ENCODE measurements at regions not wholly inside any gene's neighbourhood (a gene's known extent, or its start where the extent isn't known, plus 50 kb on each side); places are given as distances from the start of the nearest gene placed in this dataset.

GRCh38 chr3:23084367-23084766 is 118.8 kb upstream of the UBE2E2 start:
- Mint-ChIP-seq H3K9me3 (no peaks in the 10 kb centered on the region), H3K27me3 (ENCODE audit: low read depth) (no peaks in the 10 kb centered on the region), H3K36me3 (ENCODE audit: insufficient read depth in 2 of 2) (no peaks in the 10 kb centered on the region), H3K4me3 (no peak overlapping the region), H3K27ac (no peak overlapping the region), H3K4me1 (ENCODE audit: low read depth) (peaks cover 10% of the 10 kb centered on the region)
- DNase-seq (no peak), ATAC-seq (replicated peaks in 1 of 2) (no peak)

GRCh38 chr3:23085261-23085660 is 117.9 kb upstream of the UBE2E2 start:
- Mint-ChIP-seq H3K27ac (no peak overlapping the region), H3K4me1 (ENCODE audit: low read depth) (peaks cover 2% of the 10 kb centered on the region), H3K36me3 (ENCODE audit: insufficient read depth in 2 of 2) (no peaks in the 10 kb centered on the region), H3K27me3 (ENCODE audit: low read depth) (no peaks in the 10 kb centered on the region), H3K4me3 (no peak overlapping the region), H3K9me3 (no peaks in the 10 kb centered on the region)
- no peak for ATAC-seq (replicated peaks in 1 of 2)
- no peak for DNase-seq

GRCh38 chr3:23086331-23086730 is 116.8 kb upstream of the UBE2E2 start:
- no peaks in the 10 kb centered on the region for H3K27me3 Mint-ChIP-seq (ENCODE audit: low read depth)
- no peaks in the 10 kb centered on the region for H3K36me3 Mint-ChIP-seq (ENCODE audit: insufficient read depth in 2 of 2)
- H3K9me3 Mint-ChIP-seq = peaks cover 0 to 2% of the 10 kb centered on the region in 2 donors
- H3K4me1 Mint-ChIP-seq (ENCODE audit: low read depth) = no peaks in the 10 kb centered on the region
- no peak overlapping the region for H3K27ac Mint-ChIP-seq
- ATAC-seq (replicated peaks in 1 of 2) (no peak), DNase-seq (no peak)
- H3K4me3 Mint-ChIP-seq = no peak overlapping the region

GRCh38 chr3:23086831-23087230 is 116.3 kb upstream of the UBE2E2 start:
- no peak overlapping the region for H3K27ac Mint-ChIP-seq
- DNase-seq = no peak
- H3K36me3 Mint-ChIP-seq (ENCODE audit: insufficient read depth in 2 of 2) = no peaks in the 10 kb centered on the region
- ATAC-seq (replicated peaks in 1 of 2) = no peak
- no peaks in the 10 kb centered on the region for H3K4me1 Mint-ChIP-seq (ENCODE audit: low read depth)
- H3K4me3 Mint-ChIP-seq = no peak overlapping the region
- no peaks in the 10 kb centered on the region for H3K27me3 Mint-ChIP-seq (ENCODE audit: low read depth)
- peaks cover 0 to 2% of the 10 kb centered on the region in 2 donors for H3K9me3 Mint-ChIP-seq

GRCh38 chr3:23094412-23094811 is 108.7 kb upstream of the UBE2E2 start:
- H3K4me3 Mint-ChIP-seq = no peak overlapping the region
- peaks cover 2 to 4% of the 10 kb centered on the region in 2 donors for H3K9me3 Mint-ChIP-seq
- ATAC-seq (replicated peaks in 1 of 2) = no peak

GRCh38 chr3:23094890-23095462 is 108.2 kb upstream of the UBE2E2 start:
- Mint-ChIP-seq H3K36me3 (ENCODE audit: insufficient read depth in 2 of 2) (peaks cover 0 to 2% of the 10 kb centered on the region in 2 donors), H3K4me3 (no peak overlapping the region), H3K9me3 (peaks cover 2 to 4% of the 10 kb centered on the region in 2 donors), H3K27me3 (ENCODE audit: low read depth) (no peaks in the 10 kb centered on the region), H3K4me1 (ENCODE audit: low read depth) (no peaks in the 10 kb centered on the region), H3K27ac (no peak overlapping the region)
- DNase-seq (no peak), ATAC-seq (replicated peaks in 1 of 2) (peak; percentile 36 to 58)

More at GRCh38 chr3:23094412-23094811, 108.7 kb upstream of the UBE2E2 start:
- H3K27me3 Mint-ChIP-seq (ENCODE audit: low read depth) = no peaks in the 10 kb centered on the region
- no peaks in the 10 kb centered on the region for H3K4me1 Mint-ChIP-seq (ENCODE audit: low read depth)
- peaks cover 0 to 2% of the 10 kb centered on the region in 2 donors for H3K36me3 Mint-ChIP-seq (ENCODE audit: insufficient read depth in 2 of 2)
- no peak for DNase-seq
- no peak overlapping the region for H3K27ac Mint-ChIP-seq

GRCh38 chr3:23096041-23096440 is 107.1 kb upstream of the UBE2E2 start:
- H3K9me3 Mint-ChIP-seq = peaks cover 2 to 4% of the 10 kb centered on the region in 2 donors
- ATAC-seq (replicated peaks in 1 of 2) = no peak
- no peak for DNase-seq

GRCh38 chr3:23099021-23099420 is 104.1 kb upstream of the UBE2E2 start:
- Mint-ChIP-seq H3K4me1 (ENCODE audit: low read depth) (no peaks in the 10 kb centered on the region), H3K9me3 (no peaks in the 10 kb centered on the region), H3K27ac (no peak overlapping the region), H3K36me3 (ENCODE audit: insufficient read depth in 2 of 2) (no peaks in the 10 kb centered on the region), H3K27me3 (ENCODE audit: low read depth) (no peaks in the 10 kb centered on the region), H3K4me3 (no peak overlapping the region)
- no peak for DNase-seq
- ATAC-seq (replicated peaks in 1 of 2) = no peak

More at GRCh38 chr3:23096041-23096440, 107.1 kb upstream of the UBE2E2 start:
- H3K27ac Mint-ChIP-seq = no peak overlapping the region
- no peaks in the 10 kb centered on the region for H3K27me3 Mint-ChIP-seq (ENCODE audit: low read depth)
- peaks cover 0 to 2% of the 10 kb centered on the region in 2 donors for H3K36me3 Mint-ChIP-seq (ENCODE audit: insufficient read depth in 2 of 2)
- no peak overlapping the region for H3K4me3 Mint-ChIP-seq
- H3K4me1 Mint-ChIP-seq (ENCODE audit: low read depth) = no peaks in the 10 kb centered on the region

- no peak overlapping the region for H3K27ac Mint-ChIP-seq
- no peaks in the 10 kb centered on the region for H3K36me3 Mint-ChIP-seq (ENCODE audit: insufficient read depth in 2 of 2)
- no peak for ATAC-seq (replicated peaks in 1 of 2)
- H3K27me3 Mint-ChIP-seq (ENCODE audit: low read depth) = no peaks in the 10 kb centered on the region
- H3K4me3 Mint-ChIP-seq = no peak overlapping the region
- H3K9me3 Mint-ChIP-seq = no peaks in the 10 kb centered on the region
- DNase-seq = no peak
- H3K4me1 Mint-ChIP-seq (ENCODE audit: low read depth) = no peaks in the 10 kb centered on the region
Observed at GRCh38 chr3:23099677-23100076, 103.5 kb upstream of the UBE2E2 start.

- no peaks in the 10 kb centered on the region for H3K27me3 Mint-ChIP-seq (ENCODE audit: low read depth)
- H3K36me3 Mint-ChIP-seq (ENCODE audit: insufficient read depth in 2 of 2) = no peaks in the 10 kb centered on the region
- no peak overlapping the region for H3K4me3 Mint-ChIP-seq
- no peak overlapping the region for H3K27ac Mint-ChIP-seq
- no peak for DNase-seq
- H3K9me3 Mint-ChIP-seq = no peaks in the 10 kb centered on the region
- ATAC-seq (replicated peaks in 1 of 2) = no peak
- H3K4me1 Mint-ChIP-seq (ENCODE audit: low read depth) = no peaks in the 10 kb centered on the region
Observed at GRCh38 chr3:23100106-23100505, 103.0 kb upstream of the UBE2E2 start.

- no peak for DNase-seq
- no peaks in the 10 kb centered on the region for H3K9me3 Mint-ChIP-seq
- H3K36me3 Mint-ChIP-seq (ENCODE audit: insufficient read depth in 2 of 2) = no peaks in the 10 kb centered on the region
- no peaks in the 10 kb centered on the region for H3K27me3 Mint-ChIP-seq (ENCODE audit: low read depth)
- H3K27ac Mint-ChIP-seq = no peak overlapping the region
- no peak overlapping the region for H3K4me3 Mint-ChIP-seq
- ATAC-seq (replicated peaks in 1 of 2) = no peak
- no peaks in the 10 kb centered on the region for H3K4me1 Mint-ChIP-seq (ENCODE audit: low read depth)
Observed at GRCh38 chr3:23103764-23104163, 99.4 kb upstream of the UBE2E2 start.

GRCh38 chr3:23105048-23105447 is 98.1 kb upstream of the UBE2E2 start:
- Mint-ChIP-seq H3K9me3 (no peaks in the 10 kb centered on the region), H3K36me3 (ENCODE audit: insufficient read depth in 2 of 2) (no peaks in the 10 kb centered on the region), H3K27ac (no peak overlapping the region), H3K4me3 (no peak overlapping the region), H3K27me3 (ENCODE audit: low read depth) (no peaks in the 10 kb centered on the region), H3K4me1 (ENCODE audit: low read depth) (no peaks in the 10 kb centered on the region)
- ATAC-seq (replicated peaks in 1 of 2) = no peak
- no peak for DNase-seq

GRCh38 chr3:23106666-23107065 is 96.5 kb upstream of the UBE2E2 start:
- no peak overlapping the region for H3K27ac Mint-ChIP-seq

GRCh38 chr3:23107221-23107620 is 95.9 kb upstream of the UBE2E2 start:
- Mint-ChIP-seq H3K36me3 (ENCODE audit: insufficient read depth in 2 of 2) (no peaks in the 10 kb centered on the region), H3K4me1 (ENCODE audit: low read depth) (no peaks in the 10 kb centered on the region), H3K27me3 (ENCODE audit: low read depth) (no peaks in the 10 kb centered on the region), H3K4me3 (no peak overlapping the region), H3K9me3 (no peaks in the 10 kb centered on the region), H3K27ac (no peak overlapping the region)
- no peak for DNase-seq
- no peak for ATAC-seq (replicated peaks in 1 of 2)

More at GRCh38 chr3:23106666-23107065, 96.5 kb upstream of the UBE2E2 start:
- Mint-ChIP-seq H3K4me1 (ENCODE audit: low read depth) (no peaks in the 10 kb centered on the region), H3K27me3 (ENCODE audit: low read depth) (no peaks in the 10 kb centered on the region), H3K4me3 (no peak overlapping the region), H3K9me3 (no peaks in the 10 kb centered on the region), H3K36me3 (ENCODE audit: insufficient read depth in 2 of 2) (no peaks in the 10 kb centered on the region)
- no peak for ATAC-seq (replicated peaks in 1 of 2)
- DNase-seq = no peak
